Medulla oblongata (tissue), 1 donor: ENCODE measurements at regions not wholly inside any gene's neighbourhood (a gene's known extent, or its start where the extent isn't known, plus 50 kb on each side); places are given as distances from the start of the nearest gene placed in this dataset.
"Not testable (repeated sequence)": the region's sequence is repeated elsewhere in the genome, so short reads cannot be mapped to it uniquely, and the experiment has no call there.

Experiments used
- DNase-seq: peaks from one replicate; pipeline ENCODE4 v3.0.0-alpha.2; 2015; ENCODE audit errors: extremely low spot score

DNA sequence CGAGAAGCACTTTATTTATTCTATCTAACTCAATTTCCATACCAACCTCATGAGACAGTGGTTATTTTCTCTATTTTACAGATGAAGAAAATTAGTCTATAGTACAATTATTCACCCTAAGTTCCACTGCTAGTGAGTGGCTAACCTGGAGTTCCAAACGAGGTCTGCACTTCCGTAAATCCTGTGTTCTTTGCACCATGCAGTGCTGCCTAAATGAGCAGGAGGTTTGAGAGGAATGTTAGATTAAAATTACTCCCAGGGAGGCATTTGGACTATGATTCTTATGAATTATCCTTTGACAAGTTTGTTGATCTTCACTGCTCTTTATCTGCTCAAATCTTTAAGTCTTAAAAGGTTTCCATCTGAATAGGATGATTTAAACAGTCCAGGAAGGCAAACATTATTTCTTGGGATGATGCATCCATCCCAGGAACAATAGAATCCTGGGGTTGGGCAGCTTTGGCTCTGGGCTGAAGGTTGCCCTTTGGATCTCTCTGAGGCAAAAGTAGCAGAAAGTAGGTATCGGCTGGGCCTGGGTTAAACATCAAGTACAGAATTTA, 400.8 kb downstream of the REEP3 start:
- DNase-seq, result no peak

DNA sequence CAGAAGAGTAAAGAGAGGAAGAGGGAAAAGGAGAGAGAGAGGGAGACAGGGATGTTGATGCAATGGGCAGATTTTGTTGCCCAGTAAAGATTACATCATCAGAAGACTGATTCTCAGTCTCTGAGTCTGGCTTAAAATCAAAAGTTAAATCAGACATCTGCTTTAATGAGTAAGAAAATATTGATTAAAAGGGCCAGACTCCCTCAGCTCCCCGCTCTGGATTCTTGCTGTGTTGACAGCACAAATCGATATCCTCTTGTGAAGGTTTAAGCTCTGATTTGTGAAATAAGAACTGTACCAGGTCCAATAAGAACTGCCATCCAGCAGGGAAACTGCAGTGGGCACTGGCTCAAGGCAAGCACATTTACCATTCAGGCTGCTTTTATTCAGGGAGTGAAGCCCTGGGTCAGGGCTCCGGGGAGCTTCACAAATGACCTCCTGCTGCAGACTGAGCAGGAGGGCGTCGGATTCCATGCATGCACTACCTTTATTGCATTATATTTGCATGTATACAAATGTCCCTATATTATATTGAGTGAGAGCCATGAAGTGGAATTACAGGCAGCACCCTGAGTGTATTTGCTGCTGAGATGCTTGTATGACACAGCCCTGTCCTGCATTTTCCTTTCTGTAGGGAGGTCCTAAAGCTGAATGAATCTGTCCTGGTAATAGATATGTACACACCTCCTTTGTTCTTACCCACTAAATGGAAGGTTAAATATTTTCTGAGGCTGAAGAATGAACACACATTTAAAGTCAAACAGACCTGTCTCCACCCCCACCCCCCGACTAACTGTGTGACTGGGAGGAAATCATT, 401.5 kb downstream of the REEP3 start:
- DNase-seq, result no peak

DNA sequence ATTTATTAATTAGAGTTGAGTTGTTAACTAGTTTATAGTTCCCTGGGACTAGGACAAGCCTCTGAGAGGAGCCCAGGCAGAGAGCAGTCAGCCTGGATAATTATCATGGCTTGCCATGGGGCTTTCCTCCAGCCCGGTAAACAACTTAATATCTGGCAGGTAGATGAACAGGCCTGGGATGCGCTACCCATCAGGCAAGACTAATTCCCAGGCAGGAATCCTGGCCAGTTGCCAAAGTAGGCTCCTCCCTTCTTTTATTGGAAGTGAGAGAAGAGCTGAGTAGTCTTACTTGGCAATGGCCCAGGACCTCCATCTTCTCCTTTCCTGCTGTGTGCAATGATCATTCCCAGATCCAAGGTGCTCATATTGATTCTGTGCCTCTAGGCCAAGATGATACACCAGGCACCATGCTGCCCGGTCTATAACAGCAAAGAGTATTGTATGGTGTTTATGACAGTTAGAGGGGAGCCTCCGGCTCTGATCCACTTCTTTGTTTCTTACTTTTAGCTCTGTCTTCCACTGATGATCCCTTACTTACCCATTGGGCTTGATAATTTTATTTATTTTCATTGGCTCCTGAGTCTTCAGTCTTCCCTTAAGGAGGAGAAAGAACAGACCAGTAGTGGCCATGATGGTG, 408.7 kb downstream of the REEP3 start:
- no peak for DNase-seq

GRCh38 chr10:63930584-63930983, 409.4 kb downstream of the REEP3 start:
- DNase-seq, result no peak

DNA sequence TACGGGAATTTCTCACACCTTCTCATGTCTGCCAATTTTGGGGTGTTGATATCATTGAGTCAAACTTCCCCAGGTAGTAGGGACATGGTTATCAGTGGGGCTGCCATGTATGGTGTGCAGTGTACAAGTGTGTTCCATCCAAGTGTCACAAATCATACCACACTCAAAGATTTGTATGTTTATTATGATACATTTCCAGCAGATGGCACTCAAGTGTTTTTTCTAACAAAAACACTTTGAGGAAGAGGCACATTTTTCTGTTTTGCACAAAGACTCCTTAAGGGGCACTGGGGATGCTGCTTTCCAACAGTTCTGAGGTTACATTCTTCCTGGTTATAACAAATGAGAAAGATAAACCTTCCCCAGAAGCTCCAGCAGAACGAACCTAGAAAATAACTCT, 414.5 kb downstream of the REEP3 start:
- DNase-seq, result no peak

DNA sequence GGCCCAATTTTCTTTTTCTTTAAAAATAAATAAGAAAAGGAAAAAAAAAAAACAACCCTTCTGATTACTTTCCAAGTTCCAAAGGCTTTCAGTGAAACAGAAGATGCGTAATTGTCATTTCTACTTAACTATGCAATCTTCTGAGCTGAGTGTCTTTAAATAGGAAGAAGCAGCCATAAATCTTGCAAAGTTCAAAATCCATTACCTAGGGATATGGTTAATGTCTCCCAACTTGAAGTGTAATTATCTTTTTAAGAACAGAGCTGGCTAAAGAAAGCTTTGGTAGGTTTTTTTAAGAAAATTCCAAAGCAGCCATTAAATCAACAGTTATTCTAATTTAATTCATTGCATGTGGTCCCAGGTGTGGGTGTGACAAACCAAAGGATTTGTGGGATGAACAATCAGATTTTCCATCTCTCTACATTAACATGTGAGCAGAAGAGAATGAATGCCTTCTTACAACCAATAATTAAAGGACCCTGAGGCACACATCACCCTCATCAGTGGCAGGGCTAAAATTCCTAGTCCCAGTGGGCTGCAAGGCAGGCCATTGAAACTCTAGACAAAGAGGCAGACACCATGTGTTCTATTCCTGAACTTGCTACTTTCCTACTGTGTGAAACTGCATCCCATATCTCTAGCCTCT, 419.2 kb downstream of the REEP3 start:
- no peak for DNase-seq

DNA sequence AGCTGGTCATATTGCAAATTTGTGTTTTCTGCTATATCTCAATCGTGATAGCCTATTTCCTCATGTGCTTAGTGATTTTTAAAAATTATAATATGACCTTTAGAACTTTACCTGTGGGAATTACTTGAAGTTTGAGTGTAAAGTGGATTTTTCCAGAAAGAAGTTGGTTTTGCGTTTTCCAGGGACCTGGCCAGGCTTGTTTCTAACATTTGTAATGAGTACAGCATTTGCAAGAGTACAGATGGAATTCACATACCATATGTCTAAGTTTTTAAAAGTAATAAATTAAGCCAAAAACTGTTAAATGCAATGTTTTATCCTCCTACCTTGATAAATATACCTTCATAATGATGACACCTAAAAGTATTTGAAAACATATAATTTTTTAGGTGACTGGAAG, 443.2 kb downstream of the REEP3 start:
- DNase-seq, result no peak

- no peak for DNase-seq
Observed at GRCh38 chr10:63965846-63966245, 444.6 kb downstream of the REEP3 start.

DNA sequence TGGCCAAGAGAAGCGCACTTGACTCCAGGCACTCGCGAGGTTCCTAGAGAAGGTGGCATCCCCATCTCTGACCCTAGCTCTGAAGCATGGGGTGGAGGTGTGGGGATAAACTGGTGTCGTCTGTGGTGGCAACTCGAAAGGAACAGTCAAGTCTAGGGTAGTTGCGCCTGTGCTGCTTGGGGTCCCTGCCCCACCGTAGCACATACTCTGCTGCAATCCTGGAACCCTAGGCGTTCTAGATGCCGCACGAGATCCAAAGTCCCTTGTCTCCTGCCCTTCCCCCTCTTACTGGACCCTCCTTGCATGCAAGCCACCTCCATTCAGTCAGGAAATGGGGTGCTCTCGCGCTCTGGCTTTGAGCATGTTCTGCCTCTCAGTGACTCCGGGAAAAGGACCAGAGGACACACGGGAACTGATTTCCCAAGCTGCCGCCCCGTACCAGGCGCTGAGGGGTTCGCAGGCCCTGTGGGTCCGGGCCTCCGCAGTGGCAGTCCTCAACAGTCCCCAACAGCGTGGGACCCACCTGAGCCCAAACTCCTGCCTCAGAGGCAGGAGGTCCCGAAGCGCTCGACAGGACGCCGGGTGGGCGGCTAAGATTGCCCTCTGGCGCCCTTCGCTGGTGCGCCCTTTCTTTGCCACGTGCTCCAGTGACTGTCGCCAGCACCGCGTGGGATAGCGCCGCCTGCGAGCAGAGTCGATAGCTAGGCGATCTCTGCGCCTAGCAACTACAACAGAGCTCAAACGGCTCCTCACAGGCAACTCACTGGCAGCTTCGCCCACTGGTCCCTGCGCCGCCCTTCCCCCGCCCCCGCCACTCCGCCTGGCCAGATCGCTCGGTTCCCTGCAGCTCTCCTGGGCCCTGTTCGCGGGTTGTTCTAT, 452.0 kb downstream of the REEP3 start:
- DNase-seq, result no peak

- peak; percentile 55 for DNase-seq
Observed at GRCh38 chr10:63976538-63976937, 455.3 kb downstream of the REEP3 start.

GRCh38 chr10:63977329-63977923, 456.2 kb downstream of the REEP3 start:
- peak; percentile 66 for DNase-seq

GRCh38 chr10:63980870-63981269, 459.7 kb downstream of the REEP3 start:
- peak; percentile 24 for DNase-seq

DNA sequence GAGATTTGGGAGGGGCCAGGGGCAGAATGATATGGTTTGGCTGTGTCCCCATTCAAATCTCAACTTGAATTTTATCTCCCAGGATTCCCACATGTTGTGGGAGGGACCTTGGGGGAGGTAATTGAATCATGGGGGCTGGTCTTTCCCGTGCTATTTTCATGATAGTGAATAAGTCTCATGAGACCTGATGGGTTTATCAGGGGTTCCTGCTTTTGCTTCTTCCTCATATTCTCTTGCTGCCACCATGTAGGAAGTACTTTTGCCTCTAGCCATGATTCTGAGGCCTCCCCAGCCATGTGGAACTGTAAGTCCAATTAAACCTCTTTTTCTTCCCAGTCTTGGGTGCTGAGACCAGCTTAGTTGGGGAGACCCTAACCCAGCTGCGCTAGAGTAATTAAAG, 462.9 kb downstream of the REEP3 start:
- not testable (repeated sequence) for DNase-seq

GRCh38 chr10:63986536-63986935, 465.3 kb downstream of the REEP3 start:
- DNase-seq, result no peak

GRCh38 chr10:63987212-63987611, 466.0 kb downstream of the REEP3 start:
- DNase-seq, result no peak

- DNase-seq, result no peak
Observed at GRCh38 chr10:63994371-63994770, 473.2 kb downstream of the REEP3 start.

GRCh38 chr10:64007157-64007556, 486.0 kb downstream of the REEP3 start:
- no peak for DNase-seq

DNA sequence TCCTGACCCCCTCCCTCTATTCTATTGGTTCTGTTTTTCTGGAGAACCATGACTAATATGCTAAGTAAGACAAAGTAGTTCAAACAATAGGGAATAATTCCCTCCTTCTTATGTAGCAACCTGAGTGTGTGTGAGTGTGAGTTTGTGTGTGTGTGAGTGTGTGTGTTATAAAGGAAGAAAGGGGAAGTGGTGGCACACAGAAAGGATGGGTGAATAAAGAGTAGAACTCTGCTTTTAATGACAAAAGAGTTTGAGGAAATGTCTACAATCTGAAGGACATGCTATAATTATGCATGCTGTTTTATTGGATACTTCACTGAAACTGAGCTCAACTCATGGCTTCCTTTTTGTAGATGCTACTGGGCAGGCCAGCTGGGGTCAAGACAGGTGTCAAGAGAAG, 489.5 kb downstream of the REEP3 start:
- no peak for DNase-seq

- DNase-seq, result no peak
Observed at GRCh38 chr10:64011912-64012714, 490.9 kb downstream of the REEP3 start.

GRCh38 chr10:64014281-64014680, 493.1 kb downstream of the REEP3 start:
- DNase-seq, result no peak
